NB4 (cell line): ENCODE measurements at regions not wholly inside any gene's neighbourhood (a gene's known extent, or its start where the extent isn't known, plus 50 kb on each side); places are given as distances from the start of the nearest gene placed in this dataset.

ENCODE experiments used
- CTCF ChIP-seq: IDR thresholded peaks from one replicate; pipeline ENCODE4 v1.5.1; 2012; ENCODE audit warnings: low read depth, low read length
- MAX ChIP-seq: IDR thresholded peaks from 2 replicates; pipeline ENCODE4 v1.6.1; 2011; ENCODE audit warnings: low read depth, low read length
- MYC ChIP-seq: IDR thresholded peaks from 2 replicates; pipeline ENCODE4 v1.6.1; 2011; ENCODE audit warnings: low read depth, low read length
- POLR2A ChIP-seq: IDR thresholded peaks from 2 replicates; pipeline ENCODE4 v1.6.1; 2011; ENCODE audit warnings: mild to moderate bottlenecking; ENCODE audit not compliant: insufficient read length; ENCODE audit errors: extremely low read depth

- TF ChIP-seq CTCF (no peak), MAX (no peak), MYC (no peak), POLR2A (no peak)
Observed at GRCh38 chr2:161571051-161571429, 53.2 kb upstream of the SLC4A10 start.
